Vagina (tissue), 2 donors: ENCODE measurements at regions not wholly inside any gene's neighbourhood (a gene's known extent, or its start where the extent isn't known, plus 50 kb on each side); places are given as distances from the start of the nearest gene placed in this dataset.

Source experiments
- DNase-seq, 2 donors: peaks; one replicate each; pipeline ENCODE4 v3.0.0-alpha.2; 2017; ENCODE audit errors: extremely low spot score in 2 of 2
- H3K27ac ChIP-seq: fragments of 200-600 bp; sonication (generic); one replicate; pipeline ENCODE4 v1.5.1; 2019
- H3K27me3 ChIP-seq: fragments of 200-600 bp; sonication (generic); one replicate; pipeline ENCODE4 v1.5.1; 2019
- H3K36me3 ChIP-seq, 2 donors: fragments of 200-600 bp; sonication (generic); one replicate each; pipeline ENCODE4 v1.5.1; 2017 to 2019
- H3K4me1 ChIP-seq: fragments of 200-600 bp; sonication (generic); one replicate; pipeline ENCODE4 v1.5.1; 2019
- H3K4me3 ChIP-seq, 2 donors: fragments of 200-600 bp; sonication (generic); 1 replicate in 1 of 2; 2 replicates in 1 of 2; pipeline ENCODE4 v1.5.1; 2016 to 2019
- H3K9me3 ChIP-seq: fragments of 200-600 bp; sonication (generic); one replicate; pipeline ENCODE4 v1.5.1; 2019
- POLR2A ChIP-seq, 2 donors: fragments of 450-650 bp; IDR thresholded peaks; one replicate each; pipeline ENCODE4 v1.6.1; 2017; ENCODE audit warnings: antibody characterized with exemption in 2 of 2, mild to moderate bottlenecking in 2 of 2, moderate library complexity in 2 of 2
- POLR2AphosphoS5 ChIP-seq, 2 donors: sonication (generic); formaldehyde crosslinking; IDR thresholded peaks; one replicate each; pipeline ENCODE4 v1.9.0; 2017; ENCODE audit warnings: antibody characterized with exemption in 2 of 2, mild to moderate bottlenecking in 2 of 2, low read depth in 1 of 2; ENCODE audit not compliant: insufficient read depth in 1 of 2
- intact Hi-C: fragments of 100-400 bp; cut with DNase I; formaldehyde crosslinking; loops from one replicate; pipeline ENCODE4 v1.15.1; 2023
- TF ChIP-seq, protein P1 (sequence below), 3 experiments: fragments of 450-650 bp in 2 of 3; fragments of 200-600 bp in 1 of 3; sonication (generic) in 1 of 3; IDR thresholded peaks; one replicate each; pipeline ENCODE4 v1.5.1; 2017 to 2019; ENCODE audit warnings: antibody characterized with exemption in 3 of 3, mild to moderate bottlenecking in 2 of 3, moderate library complexity in 2 of 3

DNA sequence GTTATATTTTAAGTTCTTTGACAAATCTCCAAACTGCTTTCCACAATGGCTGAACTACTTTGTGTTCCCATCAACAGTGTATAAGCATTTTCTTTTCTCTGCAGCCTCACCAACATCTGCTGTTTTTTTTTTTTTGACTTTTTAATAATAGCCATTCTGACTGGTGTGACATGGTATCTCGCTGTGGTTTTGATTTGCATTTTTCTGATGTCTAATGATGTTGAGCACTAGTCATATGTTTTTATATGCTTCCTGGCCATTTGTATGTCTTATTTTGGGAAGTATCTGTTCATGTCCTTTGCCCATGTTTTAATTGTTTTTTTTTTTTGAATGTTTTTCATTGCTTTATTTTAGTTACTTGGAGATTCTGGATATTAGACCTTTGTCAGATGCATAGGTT, 196.6 kb downstream of the PLK2 start:
- Histone ChIP-seq H3K36me3 (no peaks in the 10 kb centered on the region), H3K27ac (no peak overlapping the region), H3K4me3 (no peak overlapping the region), H3K4me1 (peaks cover 6% of the 10 kb centered on the region), H3K9me3 (no peaks in the 10 kb centered on the region), H3K27me3 (no peaks in the 10 kb centered on the region)
- DNase-seq = no peak
- intact Hi-C loops = no loop called here
- TF ChIP-seq, protein P1, sequence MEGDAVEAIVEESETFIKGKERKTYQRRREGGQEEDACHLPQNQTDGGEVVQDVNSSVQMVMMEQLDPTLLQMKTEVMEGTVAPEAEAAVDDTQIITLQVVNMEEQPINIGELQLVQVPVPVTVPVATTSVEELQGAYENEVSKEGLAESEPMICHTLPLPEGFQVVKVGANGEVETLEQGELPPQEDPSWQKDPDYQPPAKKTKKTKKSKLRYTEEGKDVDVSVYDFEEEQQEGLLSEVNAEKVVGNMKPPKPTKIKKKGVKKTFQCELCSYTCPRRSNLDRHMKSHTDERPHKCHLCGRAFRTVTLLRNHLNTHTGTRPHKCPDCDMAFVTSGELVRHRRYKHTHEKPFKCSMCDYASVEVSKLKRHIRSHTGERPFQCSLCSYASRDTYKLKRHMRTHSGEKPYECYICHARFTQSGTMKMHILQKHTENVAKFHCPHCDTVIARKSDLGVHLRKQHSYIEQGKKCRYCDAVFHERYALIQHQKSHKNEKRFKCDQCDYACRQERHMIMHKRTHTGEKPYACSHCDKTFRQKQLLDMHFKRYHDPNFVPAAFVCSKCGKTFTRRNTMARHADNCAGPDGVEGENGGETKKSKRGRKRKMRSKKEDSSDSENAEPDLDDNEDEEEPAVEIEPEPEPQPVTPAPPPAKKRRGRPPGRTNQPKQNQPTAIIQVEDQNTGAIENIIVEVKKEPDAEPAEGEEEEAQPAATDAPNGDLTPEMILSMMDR (IDR thresholded peaks at IDR 0.05) = no peak
- no peak for TF ChIP-seq POLR2A (IDR thresholded peaks at IDR 0.05)
- TF ChIP-seq POLR2AphosphoS5 (IDR thresholded peaks at IDR 0.05; ENCODE audit: insufficient read depth in 1 of 2, low read depth in 1 of 2) = no peak

DNA sequence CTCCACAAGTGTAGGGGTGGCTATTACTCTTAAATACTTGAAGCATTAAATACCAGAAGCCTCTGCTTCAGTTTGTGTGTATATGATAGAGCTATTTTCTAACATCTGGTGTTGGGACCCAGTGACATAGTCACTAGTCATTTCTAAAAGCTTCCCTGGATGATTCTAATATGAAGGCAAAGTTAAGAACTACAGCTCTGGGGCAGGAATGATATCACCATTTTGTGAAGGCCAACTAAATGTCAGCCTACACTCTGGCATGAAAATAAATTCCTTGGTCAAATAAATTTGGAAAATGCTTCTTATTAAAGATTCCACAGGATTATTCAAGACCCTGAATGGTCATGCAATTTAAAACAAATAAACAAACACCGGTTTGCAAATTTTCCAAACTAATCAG, 197.7 kb downstream of the PLK2 start:
- H3K36me3 ChIP-seq = no peaks in the 10 kb centered on the region
- H3K4me3 ChIP-seq = no peak overlapping the region
- no peak overlapping the region for H3K27ac ChIP-seq
- H3K4me1 ChIP-seq = peaks cover 6% of the 10 kb centered on the region
- no peak for DNase-seq
- no peaks in the 10 kb centered on the region for H3K9me3 ChIP-seq
- intact Hi-C loops = no loop called here
- no peaks in the 10 kb centered on the region for H3K27me3 ChIP-seq
- TF ChIP-seq, protein P1 (IDR thresholded peaks at IDR 0.05) = no peak
- TF ChIP-seq POLR2AphosphoS5 (IDR thresholded peaks at IDR 0.05; ENCODE audit: insufficient read depth in 1 of 2, low read depth in 1 of 2) (no peak), POLR2A (IDR thresholded peaks at IDR 0.05) (no peak)

DNA sequence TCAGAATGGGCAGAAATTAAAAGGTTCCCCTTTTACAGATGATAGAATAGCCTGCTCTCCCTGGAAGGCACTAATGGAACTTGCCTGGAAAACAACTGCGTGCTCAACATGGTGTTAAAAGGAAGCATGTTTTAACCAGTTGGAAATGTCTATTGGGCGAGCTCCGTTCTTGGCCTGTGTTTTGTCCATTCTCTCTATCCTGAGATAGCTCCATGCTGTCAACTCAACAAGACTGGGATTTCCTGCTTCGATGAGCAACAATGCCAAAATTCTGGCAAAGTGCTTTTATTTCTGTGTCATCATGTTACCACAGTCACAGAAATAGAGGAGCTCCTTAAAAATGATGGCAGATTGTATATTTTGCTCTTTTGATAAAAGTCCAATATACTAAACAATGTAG, 198.3 kb downstream of the PLK2 start:
- H3K27me3 ChIP-seq = no peaks in the 10 kb centered on the region

DNA sequence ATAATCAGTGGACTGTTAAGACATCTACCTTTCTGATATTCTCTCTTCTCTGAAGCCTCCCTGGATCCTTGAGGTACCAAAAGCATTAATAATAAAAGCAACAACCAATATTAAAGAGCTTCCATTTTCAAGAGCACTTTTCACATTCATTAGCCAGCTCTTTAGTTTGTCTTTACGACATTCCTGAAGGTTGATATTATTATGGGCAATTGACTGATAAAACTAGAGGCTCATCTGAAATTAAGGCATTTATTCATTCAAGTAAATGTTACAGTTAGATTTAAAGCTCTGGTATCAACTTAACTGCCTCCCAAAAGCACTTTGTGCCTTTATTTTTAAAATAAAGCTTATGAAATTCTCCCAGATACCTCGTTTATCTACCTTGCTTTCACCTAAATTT, 199.6 kb downstream of the PLK2 start:
- Histone ChIP-seq H3K4me1 (peaks cover 6% of the 10 kb centered on the region), H3K4me3 (no peak overlapping the region), H3K36me3 (no peaks in the 10 kb centered on the region), H3K9me3 (no peaks in the 10 kb centered on the region), H3K27me3 (no peaks in the 10 kb centered on the region), H3K27ac (no peak overlapping the region)
- DNase-seq = no peak
- no peak for TF ChIP-seq POLR2A (IDR thresholded peaks at IDR 0.05)
- no peak for TF ChIP-seq POLR2AphosphoS5 (IDR thresholded peaks at IDR 0.05; ENCODE audit: insufficient read depth in 1 of 2, low read depth in 1 of 2)
- TF ChIP-seq, protein P1 (IDR thresholded peaks at IDR 0.05) = no peak
- intact Hi-C loops = no loop called here

More for the DNA sequence above, 198.3 kb downstream of the PLK2 start:
- no peak overlapping the region for H3K27ac ChIP-seq
- H3K36me3 ChIP-seq = no peaks in the 10 kb centered on the region
- peaks cover 6% of the 10 kb centered on the region for H3K4me1 ChIP-seq
- DNase-seq = no peak
- no peak overlapping the region for H3K4me3 ChIP-seq
- no peaks in the 10 kb centered on the region for H3K9me3 ChIP-seq
- intact Hi-C loops = no loop called here
- TF ChIP-seq, protein P1 (IDR thresholded peaks at IDR 0.05) = no peak
- TF ChIP-seq POLR2A (IDR thresholded peaks at IDR 0.05) = no peak

DNA sequence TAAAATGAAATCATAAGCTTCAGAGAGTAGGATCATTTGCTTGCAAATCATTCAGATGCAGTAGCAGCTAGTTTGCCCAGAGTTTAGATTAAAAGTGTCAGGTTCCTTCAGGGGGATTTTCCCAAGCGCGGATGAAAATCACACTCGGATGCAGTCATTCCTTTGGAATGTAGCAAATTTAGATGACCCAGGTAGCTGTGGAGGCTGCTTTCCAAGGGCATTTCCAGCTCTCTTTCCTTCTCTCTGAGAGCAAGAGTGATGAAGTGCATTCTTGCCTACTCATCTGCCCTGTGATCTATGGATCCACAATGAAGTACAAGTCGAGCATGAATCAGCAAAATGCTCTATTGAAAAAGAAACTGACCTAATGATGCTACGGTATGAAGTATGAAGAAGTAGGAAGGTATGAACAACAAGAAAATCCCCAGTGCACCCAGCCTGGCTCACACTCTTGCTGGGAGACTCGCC, 200.2 kb downstream of the PLK2 start:
- intact Hi-C loops = no loop called here
- Histone ChIP-seq H3K4me3 (no peak overlapping the region), H3K27ac (no peak overlapping the region), H3K4me1 (peaks cover 6% of the 10 kb centered on the region), H3K36me3 (no peaks in the 10 kb centered on the region), H3K9me3 (no peaks in the 10 kb centered on the region), H3K27me3 (no peaks in the 10 kb centered on the region)
- no peak for DNase-seq
- TF ChIP-seq, protein P1 (IDR thresholded peaks at IDR 0.05) = no peak
- TF ChIP-seq POLR2A (IDR thresholded peaks at IDR 0.05) (no peak), POLR2AphosphoS5 (IDR thresholded peaks at IDR 0.05; ENCODE audit: insufficient read depth in 1 of 2, low read depth in 1 of 2) (no peak)
